GM12878 (cell line): ENCODE measurements at regions not wholly inside any gene's neighbourhood (a gene's known extent, or its start where the extent isn't known, plus 50 kb on each side); places are given as distances from the start of the nearest gene placed in this dataset.

Experiments used
- ATAC-seq: fragments of 200-7000 bp; cut with Tn5 transposase; 3 replicates; pipeline ENCODE4 v1.9.1; 2020; ENCODE audit warnings: mild to moderate bottlenecking, moderate library complexity
- BruUV-seq: library from RNA; stranded (reverse); fragments of 400-500 nt; replicated peaks from 2 replicates; lab custom pipeline; 2021; lab: Mats Ljungman, UMichigan
- CTCF ChIA-PET: fragments of 300-600 bp; sonication (Branson Sonifier 250); formaldehyde crosslinking; extraction: SDS; loops from one replicate; lab custom pipeline; 2021; ENCODE audit warnings: inconsistent platforms; lab: Yijun Ruan, JAX
- POLR2A ChIA-PET: fragments of 350-600 bp; formaldehyde crosslinking; extraction: SDS; loops from one replicate; lab custom pipeline; 2021; ENCODE audit warnings: inconsistent platforms; lab: Charles Lee
- RAD21 ChIA-PET: fragments of 300-600 bp; sonication (Branson Sonifier 250); formaldehyde crosslinking; loops from one replicate; lab custom pipeline; 2023; ENCODE audit warnings: antibody characterized with exemption; ENCODE audit not compliant: unreplicated experiment; lab: Charles Lee
- SMC1A ChIA-PET: fragments of 300-600 bp; sonication (Branson Sonifier 250); formaldehyde crosslinking; loops from one replicate; lab custom pipeline; 2023; ENCODE audit not compliant: unreplicated experiment, uncharacterized antibody; lab: Charles Lee
- DNase-seq: peaks from one replicate; pipeline ENCODE4 v3.0.0-alpha.2; 2011; ENCODE audit warnings: low read depth, low spot score
- FAIRE-seq: peaks from 3 replicates; lab custom pipeline; 2011; peaks lifted over from hg19 to GRCh38; lab: Jason Lieb, UNC
- H2AFZ ChIP-seq: 2 replicates; pipeline ENCODE4 v1.6.0; 2011; ENCODE audit warnings: low read depth, low read length, control low read depth; ENCODE audit not compliant: control insufficient read depth
- H3K27ac ChIP-seq: 2 replicates; pipeline ENCODE4 v1.5.1; 2011; ENCODE audit warnings: control low read depth; ENCODE audit not compliant: control insufficient read depth, insufficient read depth
- H3K27me3 ChIP-seq, 2 experiments: replicated peaks in 1 of 2; 2 replicates each; pipeline versions ENCODE4 v1.6.0 to v1.6.1; 2011; ENCODE audit warnings: low read length in 1 of 2; ENCODE audit not compliant: control insufficient read depth in 2 of 2, insufficient read depth in 2 of 2
- H3K36me3 ChIP-seq, 2 experiments: 2 replicates each; pipeline ENCODE4 v1.5.1; 2011; ENCODE audit warnings: low read length in 1 of 2; ENCODE audit not compliant: control insufficient read depth in 2 of 2, insufficient read depth in 2 of 2
- H3K4me1 ChIP-seq: 2 replicates; pipeline ENCODE4 v1.6.1; 2011; ENCODE audit warnings: mild to moderate bottlenecking, low read length, moderate library complexity, mixed read lengths; ENCODE audit not compliant: control insufficient read depth, insufficient read depth
- H3K4me2 ChIP-seq: 2 replicates; pipeline ENCODE4 v1.6.0; 2011; ENCODE audit warnings: control low read depth; ENCODE audit not compliant: control insufficient read depth, insufficient read depth
- H3K4me3 ChIP-seq: fragments of 200-600 bp; sonication (generic); 2 replicates; pipeline ENCODE4 v1.5.1; 2016
- H3K79me2 ChIP-seq: 2 replicates; pipeline ENCODE4 v1.6.0; 2011; ENCODE audit warnings: low read length; ENCODE audit not compliant: control insufficient read depth, insufficient read depth
- H3K9ac ChIP-seq: 2 replicates; pipeline ENCODE4 v1.8.0; 2011; ENCODE audit warnings: low read length, control low read depth, mixed read lengths; ENCODE audit not compliant: control insufficient read depth, insufficient read depth
- H3K9me3 ChIP-seq: replicated peaks from 3 replicates; pipeline ENCODE4 v1.5.1; 2011; ENCODE audit warnings: mild to moderate bottlenecking, low read length; ENCODE audit not compliant: control insufficient read depth, insufficient read depth
- H4K20me1 ChIP-seq: 2 replicates; pipeline ENCODE4 v1.6.0; 2011; ENCODE audit not compliant: control insufficient read depth, insufficient read depth
- BHLHE40 ChIP-seq, 2 experiments: fragments of 450-650 bp in 1 of 2; IDR thresholded peaks; 2 replicates each; pipeline ENCODE4 v1.6.1; 2011 to 2017; ENCODE audit warnings: low read depth in 2 of 2, borderline replicate concordance in 1 of 2, improper control_type of control experiment in 1 of 2, low read length in 1 of 2, mild to moderate bottlenecking in 1 of 2
- CBX5 ChIP-seq: sonication (generic); IDR thresholded peaks from 2 replicates; pipeline ENCODE4 v1.6.1; 2016; ENCODE audit warnings: low read depth, moderate library complexity, mild to moderate bottlenecking, inconsistent platforms
- EED ChIP-seq: sonication (generic); IDR thresholded peaks from 2 replicates; pipeline ENCODE4 v1.6.1; 2016; ENCODE audit warnings: antibody characterized with exemption, low read depth
- ETV6 ChIP-seq, 2 experiments: fragments of 450-650 bp in 1 of 2; IDR thresholded peaks in 1 of 2; conservative IDR thresholded peaks in 1 of 2; 2 replicates each; pipeline ENCODE4 v1.6.1; 2014; ENCODE audit warnings: antibody characterized with exemption in 1 of 2, borderline replicate concordance in 1 of 2, low read depth in 1 of 2, mild to moderate bottlenecking in 1 of 2, moderate library complexity in 1 of 2
- IKZF2 ChIP-seq, 2 experiments: fragments of 450-650 bp; IDR thresholded peaks; 2 replicates each; pipeline ENCODE4 v1.6.1; 2017; ENCODE audit warnings: mild to moderate bottlenecking in 2 of 2, moderate library complexity in 2 of 2
- IRF4 ChIP-seq: IDR thresholded peaks from 2 replicates; pipeline ENCODE4 v1.6.1; 2011; ENCODE audit warnings: low read depth, low read length
- KLF5 ChIP-seq: fragments of 450-650 bp; IDR thresholded peaks from 2 replicates; pipeline ENCODE4 v1.6.1; 2014; ENCODE audit warnings: mild to moderate bottlenecking; ENCODE audit not compliant: partially characterized antibody
- RELA ChIP-seq: fragments of 450-650 bp; IDR thresholded peaks from 2 replicates; pipeline ENCODE4 v1.8.0; 2014; ENCODE audit warnings: borderline replicate concordance; ENCODE audit not compliant: partially characterized antibody
- YBX1 ChIP-seq: fragments of 450-650 bp; IDR thresholded peaks from 2 replicates; pipeline ENCODE4 v1.6.1; 2016; ENCODE audit warnings: antibody characterized with exemption
- ZBED1 ChIP-seq: IDR thresholded peaks from 2 replicates; pipeline ENCODE4 v1.6.1; 2016; ENCODE audit warnings: borderline replicate concordance
- ZNF384 ChIP-seq: IDR thresholded peaks from 2 replicates; pipeline ENCODE4 v1.6.1; 2012; ENCODE audit warnings: low read depth, mild to moderate bottlenecking, low read length, improper control_type of control experiment, borderline replicate concordance
- ZNF622 ChIP-seq: fragments of 450-650 bp; IDR thresholded peaks from 2 replicates; pipeline ENCODE4 v1.6.1; 2017; ENCODE audit warnings: mild to moderate bottlenecking, inconsistent platforms
- in situ Hi-C: fragments of 300-500 bp; cut with MboI; formaldehyde crosslinking; loops from 9 replicates; pipeline ENCODE4 v1.14.3; 2018; ENCODE audit warnings: mixed read lengths
- intact Hi-C: fragments of 100-400 bp; cut with micrococcal nuclease; formaldehyde crosslinking; loops from one replicate; pipeline ENCODE4 v1.14.2; 2022; ENCODE audit not compliant: unreplicated experiment
- TF ChIP-seq, protein P1 (sequence below): IDR thresholded peaks from 2 replicates; pipeline ENCODE4 v1.6.1; 2012; ENCODE audit warnings: low read length, inconsistent platforms
- TF ChIP-seq, protein P2 (sequence below): fragments of 450-650 bp; IDR thresholded peaks from 2 replicates; pipeline ENCODE4 v1.6.1; 2017; ENCODE audit warnings: borderline replicate concordance
- TF ChIP-seq, protein P3 (sequence below): IDR thresholded peaks from 2 replicates; pipeline ENCODE4 v1.6.1; 2012; ENCODE audit warnings: low read depth, low read length, improper control_type of control experiment
- TF ChIP-seq, protein P4 (sequence below): fragments of 450-650 bp; IDR thresholded peaks from 2 replicates; pipeline ENCODE4 v1.6.1; 2018; ENCODE audit warnings: borderline replicate concordance, mild to moderate bottlenecking; ENCODE audit not compliant: partially characterized antibody
- TF ChIP-seq, protein P5 (sequence below), 3 experiments: IDR thresholded peaks in 2 of 3; conservative IDR thresholded peaks in 1 of 3; 2 replicates each; pipeline ENCODE4 v1.5.1; 2011; ENCODE audit warnings: low read depth in 3 of 3, low read length in 3 of 3, mild to moderate bottlenecking in 3 of 3, control low read depth in 2 of 3, moderate library complexity in 2 of 3, inconsistent platforms in 1 of 3, mixed read lengths in 1 of 3; ENCODE audit not compliant: control insufficient read depth in 2 of 3, insufficient read depth in 1 of 3; ENCODE audit errors: extremely low read depth in 1 of 3

DNA sequence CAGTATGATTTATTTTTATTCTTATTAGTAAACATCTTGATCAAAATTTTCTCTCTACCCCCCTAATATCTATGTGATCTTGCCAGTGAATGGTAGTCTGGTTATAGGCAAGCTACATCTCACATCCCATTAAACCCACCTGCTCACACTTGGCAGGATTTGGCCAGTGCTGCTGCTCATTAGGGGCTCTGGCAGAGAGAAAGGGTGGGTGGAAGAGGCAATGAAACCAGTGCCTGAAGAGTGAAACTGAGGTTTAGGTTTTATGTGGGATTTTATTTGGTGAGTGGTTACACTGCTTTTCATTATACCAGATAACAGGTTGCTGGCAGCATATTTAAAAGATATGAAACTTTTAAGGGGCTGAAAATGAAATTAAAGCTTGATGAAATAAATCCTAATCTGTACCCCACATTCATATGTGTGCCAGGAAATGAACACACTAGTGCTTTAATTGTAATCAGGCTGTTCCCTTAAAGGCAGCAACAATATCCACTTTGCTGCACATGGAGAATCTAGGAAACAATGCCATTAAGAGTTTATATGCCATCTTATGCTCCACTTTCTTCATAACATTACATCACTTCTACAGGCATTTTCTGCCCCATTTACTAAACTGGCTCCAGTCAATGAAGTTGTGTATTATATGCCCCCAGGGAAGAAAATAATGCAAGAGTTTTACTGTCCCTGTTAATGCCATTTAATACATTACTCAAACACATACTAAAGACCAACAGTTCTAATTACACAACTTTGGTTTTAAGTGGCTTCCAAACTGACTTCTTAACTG lies 688.7 kb downstream of the MECOM start:
- FAIRE-seq (no peak), DNase-seq (no peak), ATAC-seq (no peak)
- no peaks in the 10 kb centered on the region for H3K27me3 ChIP-seq
- H4K20me1 ChIP-seq = no peaks in the 10 kb centered on the region
- intact Hi-C loops (no loop called here), in situ Hi-C loops (no loop called here)
- no peak overlapping the region for H3K4me2 ChIP-seq
- no peaks in the 10 kb centered on the region for H3K9me3 ChIP-seq
- ChIA-PET SMC1A (no interaction called here), POLR2A (no interaction called here), CTCF (no interaction called here), RAD21 (no interaction called here)
- no peak overlapping the region for H3K4me3 ChIP-seq
- H3K27ac ChIP-seq = no peak overlapping the region
- H3K9ac ChIP-seq = no peak overlapping the region
- H3K4me1 ChIP-seq = no peaks in the 10 kb centered on the region
- no peak overlapping the region for H2AFZ ChIP-seq
- no TSS peak for BruUV-seq
- no peaks in the 10 kb centered on the region for H3K79me2 ChIP-seq
- H3K36me3 ChIP-seq = no peaks in the 10 kb centered on the region
- no peak for TF ChIP-seq KLF5
- TF ChIP-seq, protein P1, sequence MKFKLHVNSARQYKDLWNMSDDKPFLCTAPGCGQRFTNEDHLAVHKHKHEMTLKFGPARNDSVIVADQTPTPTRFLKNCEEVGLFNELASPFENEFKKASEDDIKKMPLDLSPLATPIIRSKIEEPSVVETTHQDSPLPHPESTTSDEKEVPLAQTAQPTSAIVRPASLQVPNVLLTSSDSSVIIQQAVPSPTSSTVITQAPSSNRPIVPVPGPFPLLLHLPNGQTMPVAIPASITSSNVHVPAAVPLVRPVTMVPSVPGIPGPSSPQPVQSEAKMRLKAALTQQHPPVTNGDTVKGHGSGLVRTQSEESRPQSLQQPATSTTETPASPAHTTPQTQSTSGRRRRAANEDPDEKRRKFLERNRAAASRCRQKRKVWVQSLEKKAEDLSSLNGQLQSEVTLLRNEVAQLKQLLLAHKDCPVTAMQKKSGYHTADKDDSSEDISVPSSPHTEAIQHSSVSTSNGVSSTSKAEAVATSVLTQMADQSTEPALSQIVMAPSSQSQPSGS = no peak
- no peak for TF ChIP-seq YBX1
- no peak for TF ChIP-seq BHLHE40 (IDR thresholded peaks at IDR 0.05; ENCODE audit: borderline replicate concordance in 1 of 2, low read depth in 2 of 2, low read length in 1 of 2)
- no peak for TF ChIP-seq IKZF2 (IDR thresholded peaks at IDR 0.05)
- TF ChIP-seq, protein P2, sequence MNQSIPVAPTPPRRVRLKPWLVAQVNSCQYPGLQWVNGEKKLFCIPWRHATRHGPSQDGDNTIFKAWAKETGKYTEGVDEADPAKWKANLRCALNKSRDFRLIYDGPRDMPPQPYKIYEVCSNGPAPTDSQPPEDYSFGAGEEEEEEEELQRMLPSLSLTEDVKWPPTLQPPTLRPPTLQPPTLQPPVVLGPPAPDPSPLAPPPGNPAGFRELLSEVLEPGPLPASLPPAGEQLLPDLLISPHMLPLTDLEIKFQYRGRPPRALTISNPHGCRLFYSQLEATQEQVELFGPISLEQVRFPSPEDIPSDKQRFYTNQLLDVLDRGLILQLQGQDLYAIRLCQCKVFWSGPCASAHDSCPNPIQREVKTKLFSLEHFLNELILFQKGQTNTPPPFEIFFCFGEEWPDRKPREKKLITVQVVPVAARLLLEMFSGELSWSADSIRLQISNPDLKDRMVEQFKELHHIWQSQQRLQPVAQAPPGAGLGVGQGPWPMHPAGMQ = no peak
- TF ChIP-seq ZBED1 = no peak
- TF ChIP-seq ETV6 (conservative IDR thresholded peaks at IDR 0.05 in 1 of 2, IDR thresholded peaks at IDR 0.05 in 1 of 2; ENCODE audit: borderline replicate concordance in 1 of 2, low read depth in 1 of 2) = no peak
- no peak for TF ChIP-seq EED
- no peak for TF ChIP-seq RELA
- no peak for TF ChIP-seq CBX5
- TF ChIP-seq, protein P3, sequence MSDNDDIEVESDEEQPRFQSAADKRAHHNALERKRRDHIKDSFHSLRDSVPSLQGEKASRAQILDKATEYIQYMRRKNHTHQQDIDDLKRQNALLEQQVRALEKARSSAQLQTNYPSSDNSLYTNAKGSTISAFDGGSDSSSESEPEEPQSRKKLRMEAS = no peak
- TF ChIP-seq, protein P4, sequence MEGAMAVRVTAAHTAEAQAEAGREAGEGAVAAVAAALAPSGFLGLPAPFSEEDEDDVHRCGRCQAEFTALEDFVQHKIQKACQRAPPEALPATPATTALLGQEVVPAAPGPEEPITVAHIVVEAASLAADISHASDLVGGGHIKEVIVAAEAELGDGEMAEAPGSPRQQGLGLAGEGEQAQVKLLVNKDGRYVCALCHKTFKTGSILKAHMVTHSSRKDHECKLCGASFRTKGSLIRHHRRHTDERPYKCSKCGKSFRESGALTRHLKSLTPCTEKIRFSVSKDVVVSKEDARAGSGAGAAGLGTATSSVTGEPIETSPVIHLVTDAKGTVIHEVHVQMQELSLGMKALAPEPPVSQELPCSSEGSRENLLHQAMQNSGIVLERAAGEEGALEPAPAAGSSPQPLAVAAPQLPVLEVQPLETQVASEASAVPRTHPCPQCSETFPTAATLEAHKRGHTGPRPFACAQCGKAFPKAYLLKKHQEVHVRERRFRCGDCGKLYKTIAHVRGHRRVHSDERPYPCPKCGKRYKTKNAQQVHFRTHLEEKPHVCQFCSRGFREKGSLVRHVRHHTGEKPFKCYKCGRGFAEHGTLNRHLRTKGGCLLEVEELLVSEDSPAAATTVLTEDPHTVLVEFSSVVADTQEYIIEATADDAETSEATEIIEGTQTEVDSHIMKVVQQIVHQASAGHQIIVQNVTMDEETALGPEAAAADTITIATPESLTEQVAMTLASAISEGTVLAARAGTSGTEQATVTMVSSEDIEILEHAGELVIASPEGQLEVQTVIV = no peak
- no peak for TF ChIP-seq ZNF384
- TF ChIP-seq, protein P5, sequence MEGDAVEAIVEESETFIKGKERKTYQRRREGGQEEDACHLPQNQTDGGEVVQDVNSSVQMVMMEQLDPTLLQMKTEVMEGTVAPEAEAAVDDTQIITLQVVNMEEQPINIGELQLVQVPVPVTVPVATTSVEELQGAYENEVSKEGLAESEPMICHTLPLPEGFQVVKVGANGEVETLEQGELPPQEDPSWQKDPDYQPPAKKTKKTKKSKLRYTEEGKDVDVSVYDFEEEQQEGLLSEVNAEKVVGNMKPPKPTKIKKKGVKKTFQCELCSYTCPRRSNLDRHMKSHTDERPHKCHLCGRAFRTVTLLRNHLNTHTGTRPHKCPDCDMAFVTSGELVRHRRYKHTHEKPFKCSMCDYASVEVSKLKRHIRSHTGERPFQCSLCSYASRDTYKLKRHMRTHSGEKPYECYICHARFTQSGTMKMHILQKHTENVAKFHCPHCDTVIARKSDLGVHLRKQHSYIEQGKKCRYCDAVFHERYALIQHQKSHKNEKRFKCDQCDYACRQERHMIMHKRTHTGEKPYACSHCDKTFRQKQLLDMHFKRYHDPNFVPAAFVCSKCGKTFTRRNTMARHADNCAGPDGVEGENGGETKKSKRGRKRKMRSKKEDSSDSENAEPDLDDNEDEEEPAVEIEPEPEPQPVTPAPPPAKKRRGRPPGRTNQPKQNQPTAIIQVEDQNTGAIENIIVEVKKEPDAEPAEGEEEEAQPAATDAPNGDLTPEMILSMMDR (IDR thresholded peaks at IDR 0.05 in 2 of 3, conservative IDR thresholded peaks at IDR 0.05 in 1 of 3; ENCODE audit: control insufficient read depth in 2 of 3, extremely low read depth in 1 of 3, insufficient read depth in 1 of 3, low read depth in 3 of 3, low read length in 3 of 3) = no peak
- TF ChIP-seq ZNF622 = no peak
- TF ChIP-seq IRF4 = no peak
